GM21423 (cell line): ENCODE measurements at regions not wholly inside any gene's neighbourhood (a gene's known extent, or its start where the extent isn't known, plus 50 kb on each side); places are given as distances from the start of the nearest gene placed in this dataset.
A peak's percentile ranks its signal among the peaks of the same experiment; 100 is the strongest.

ENCODE experiments used
- ATAC-seq: cut with Tn5 transposase; IDR thresholded peaks from one replicate; pipeline ENCODE4 v1.9.1; 2021; ENCODE audit warnings: mild to moderate bottlenecking, moderate library complexity; ENCODE audit not compliant: unreplicated experiment

DNA sequence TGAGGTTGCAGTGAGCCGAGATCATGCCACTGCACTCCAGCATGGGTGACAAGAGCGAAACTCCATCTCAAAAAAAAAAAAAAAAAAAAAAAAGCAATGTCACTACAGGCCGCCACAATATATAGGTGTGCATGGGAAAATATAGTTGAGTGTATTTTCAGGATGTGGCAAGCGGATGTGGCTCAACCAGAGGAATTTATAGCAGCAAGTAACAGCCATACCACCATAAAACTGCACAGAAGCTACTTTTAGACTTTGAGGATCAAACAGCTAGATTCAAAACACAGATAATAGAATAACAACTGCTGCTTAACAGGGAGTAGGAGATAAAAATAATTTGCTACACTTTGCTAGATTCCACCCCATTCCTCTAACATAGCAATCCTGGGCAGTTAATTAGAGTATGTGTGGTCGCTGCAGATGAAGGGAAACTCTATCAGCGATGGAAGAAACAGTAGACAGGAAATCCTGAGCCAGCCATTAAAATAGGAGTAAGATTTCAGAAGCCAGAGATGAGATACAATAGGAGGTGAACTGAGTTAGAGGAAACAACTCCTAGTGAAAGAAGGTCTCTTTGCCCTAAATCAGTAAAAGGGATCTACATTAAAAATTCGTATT, 318.7 kb upstream of the STT3B start:
- peak; percentile 75 for ATAC-seq

DNA sequence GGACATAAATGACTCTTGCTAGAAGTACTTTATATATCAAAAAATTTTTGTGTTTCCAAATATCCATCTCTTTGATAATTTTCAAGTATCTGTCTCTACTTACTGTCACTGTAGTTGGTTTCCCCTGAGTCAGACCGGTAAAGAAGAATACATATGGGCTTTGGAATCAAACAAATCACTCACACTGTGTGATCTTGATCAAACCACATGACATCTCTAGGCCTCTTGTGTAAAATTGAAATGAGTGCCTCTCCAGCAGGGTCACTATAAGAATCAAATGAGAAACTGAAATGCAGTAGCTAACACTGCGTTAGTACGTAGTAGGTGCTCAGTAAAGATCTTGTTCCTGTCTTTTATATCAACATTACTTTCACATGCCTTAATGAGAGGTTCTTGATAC, 314.6 kb upstream of the STT3B start:
- ATAC-seq = no peak

DNA sequence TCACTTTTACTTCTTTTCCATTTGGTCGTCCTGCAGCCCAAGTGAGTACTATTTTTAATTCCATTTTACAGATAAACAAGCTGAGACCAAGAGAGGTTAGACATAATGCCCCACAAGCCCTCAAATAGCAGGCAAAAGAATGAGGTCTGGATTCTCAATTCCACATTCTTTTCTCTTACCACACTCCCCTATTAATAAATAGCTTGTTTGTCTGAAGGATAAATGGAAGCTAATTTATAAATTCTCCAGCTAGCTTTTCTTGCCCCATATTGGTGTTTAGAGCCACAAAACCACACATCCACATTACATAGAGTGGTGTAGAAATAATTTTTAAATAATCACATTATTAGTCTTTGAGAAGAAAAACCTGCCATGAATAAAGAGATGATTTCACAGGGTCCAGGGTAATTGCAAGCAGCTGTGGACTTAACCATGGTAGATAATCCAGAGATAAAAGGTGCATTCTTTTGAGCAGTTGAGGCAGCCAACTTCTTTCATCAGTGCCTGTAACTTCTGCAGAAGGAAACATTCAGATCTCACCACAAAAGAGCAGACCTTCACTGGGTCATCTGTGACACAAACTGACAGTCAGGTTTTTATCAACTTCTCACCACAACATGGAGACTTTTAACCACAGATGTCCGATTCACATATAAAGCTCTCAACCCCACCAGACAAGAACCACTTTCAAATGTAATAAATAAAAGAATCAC, 313.4 kb upstream of the STT3B start:
- ATAC-seq = peak; percentile 69

DNA sequence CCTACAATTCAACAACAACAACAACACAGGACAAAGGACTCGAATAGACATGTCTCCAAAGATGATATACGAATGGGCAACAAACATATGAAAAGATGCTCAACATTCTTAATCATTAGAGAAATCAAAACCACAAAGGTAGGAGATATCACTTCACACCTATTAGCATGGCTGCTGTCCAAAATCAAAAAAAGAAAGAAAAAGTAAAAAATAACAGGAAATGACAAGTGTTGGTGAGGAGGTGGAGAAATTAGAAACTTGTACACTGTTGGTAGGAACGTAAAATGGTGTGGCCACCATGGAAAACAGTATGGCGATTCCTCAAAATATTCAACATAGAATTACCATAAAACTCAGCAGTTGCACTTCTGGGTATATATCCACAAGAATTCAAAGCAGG, 312.3 kb upstream of the STT3B start:
- no peak for ATAC-seq

DNA sequence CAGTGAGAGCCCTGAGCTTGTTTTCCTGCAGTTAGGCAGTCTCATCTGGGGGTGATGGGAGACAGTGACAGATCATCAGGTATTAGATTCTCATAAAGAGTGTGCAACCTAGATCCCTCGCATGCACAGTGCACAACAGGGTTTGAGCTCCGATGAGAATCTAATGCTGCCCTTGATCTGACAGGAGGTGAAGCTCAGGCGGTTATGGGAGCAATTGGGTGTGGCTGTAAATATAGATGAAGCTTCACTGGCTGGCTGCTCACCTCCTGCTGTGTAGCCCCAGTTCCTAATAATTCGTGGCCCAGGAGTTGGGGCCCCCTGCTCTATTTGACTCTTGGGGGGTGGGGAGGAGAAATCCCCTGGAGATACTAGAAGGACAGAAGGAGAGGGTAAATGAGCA, 309.4 kb upstream of the STT3B start:
- no peak for ATAC-seq

DNA sequence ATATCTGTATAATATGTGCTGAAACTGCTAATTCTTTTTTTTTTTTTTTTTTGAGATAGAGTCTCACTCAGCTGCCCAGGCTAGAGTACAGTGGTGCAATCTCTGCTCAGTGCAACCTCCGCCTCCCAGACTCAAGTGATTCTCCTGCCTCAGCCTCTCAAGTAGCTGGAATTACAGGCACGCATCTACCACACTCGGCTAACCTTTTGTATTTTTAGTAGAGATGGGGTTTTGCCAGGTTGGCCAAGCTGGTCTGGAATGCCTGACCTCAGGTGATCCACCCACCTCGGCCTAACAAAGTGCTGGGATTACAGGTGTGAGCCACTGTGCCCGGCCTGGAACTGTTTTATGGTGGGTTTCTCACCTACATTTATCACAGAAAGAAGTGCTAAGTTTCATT, 307.8 kb upstream of the STT3B start:
- ATAC-seq = no peak

DNA sequence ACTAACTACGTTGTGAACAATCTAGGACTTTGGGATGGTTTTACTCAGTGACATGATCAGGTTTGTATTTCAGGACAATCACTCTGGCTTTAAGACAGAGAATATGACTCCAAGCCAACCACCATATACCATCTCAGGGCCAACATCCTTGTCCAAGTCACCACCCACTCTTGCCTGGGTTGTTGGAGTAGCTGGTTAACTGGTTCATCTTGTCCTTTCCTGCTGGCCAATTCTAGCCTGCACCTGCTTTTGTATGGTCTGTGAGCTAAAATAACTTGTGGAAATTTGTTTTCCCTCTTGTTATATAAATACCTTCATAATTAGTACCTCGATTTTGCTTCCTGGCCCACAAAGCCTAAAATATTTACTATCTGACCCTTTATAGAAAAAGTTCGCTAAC, 306.8 kb upstream of the STT3B start:
- ATAC-seq = no peak

DNA sequence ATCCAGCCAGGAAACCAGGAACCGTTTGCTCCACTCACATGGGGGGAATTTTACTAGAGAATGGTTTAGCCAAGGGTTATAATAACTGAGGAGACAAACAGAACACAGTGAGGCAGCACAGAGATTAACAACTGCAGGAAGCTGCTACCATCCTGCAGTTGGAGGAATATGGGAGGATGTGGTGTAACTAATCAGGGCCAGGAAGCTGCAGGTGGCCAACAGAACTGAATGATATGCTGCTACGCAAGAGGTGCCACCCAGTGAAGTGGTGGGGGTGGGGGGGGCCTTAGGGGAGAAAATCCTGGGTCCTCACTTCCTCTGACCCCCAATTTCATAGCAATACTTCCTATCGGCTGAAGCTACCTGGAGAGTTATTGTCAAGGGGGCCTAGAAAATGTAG, 306.4 kb upstream of the STT3B start:
- ATAC-seq = peak; percentile 44

DNA sequence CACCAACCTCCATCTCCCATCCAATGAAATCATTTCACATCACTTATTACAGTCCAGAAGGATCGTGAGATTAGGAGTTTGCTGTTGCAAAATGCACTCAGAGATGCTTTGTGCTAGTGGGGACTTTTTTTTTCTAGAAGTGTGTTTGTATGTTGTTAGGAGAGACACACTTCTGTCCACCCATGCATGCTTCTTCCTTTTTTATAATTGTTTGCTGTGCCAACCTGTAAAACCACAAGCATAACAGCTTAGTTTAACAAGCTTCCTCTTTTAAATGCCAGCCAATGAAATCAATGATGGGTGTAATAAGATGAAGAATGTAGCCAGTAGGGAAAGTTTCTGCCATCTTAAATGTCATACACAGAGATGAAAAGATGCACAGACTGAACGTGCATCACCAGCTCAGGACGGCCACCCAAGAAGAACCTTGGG, 305.6 kb upstream of the STT3B start:
- ATAC-seq = peak; percentile 35

DNA sequence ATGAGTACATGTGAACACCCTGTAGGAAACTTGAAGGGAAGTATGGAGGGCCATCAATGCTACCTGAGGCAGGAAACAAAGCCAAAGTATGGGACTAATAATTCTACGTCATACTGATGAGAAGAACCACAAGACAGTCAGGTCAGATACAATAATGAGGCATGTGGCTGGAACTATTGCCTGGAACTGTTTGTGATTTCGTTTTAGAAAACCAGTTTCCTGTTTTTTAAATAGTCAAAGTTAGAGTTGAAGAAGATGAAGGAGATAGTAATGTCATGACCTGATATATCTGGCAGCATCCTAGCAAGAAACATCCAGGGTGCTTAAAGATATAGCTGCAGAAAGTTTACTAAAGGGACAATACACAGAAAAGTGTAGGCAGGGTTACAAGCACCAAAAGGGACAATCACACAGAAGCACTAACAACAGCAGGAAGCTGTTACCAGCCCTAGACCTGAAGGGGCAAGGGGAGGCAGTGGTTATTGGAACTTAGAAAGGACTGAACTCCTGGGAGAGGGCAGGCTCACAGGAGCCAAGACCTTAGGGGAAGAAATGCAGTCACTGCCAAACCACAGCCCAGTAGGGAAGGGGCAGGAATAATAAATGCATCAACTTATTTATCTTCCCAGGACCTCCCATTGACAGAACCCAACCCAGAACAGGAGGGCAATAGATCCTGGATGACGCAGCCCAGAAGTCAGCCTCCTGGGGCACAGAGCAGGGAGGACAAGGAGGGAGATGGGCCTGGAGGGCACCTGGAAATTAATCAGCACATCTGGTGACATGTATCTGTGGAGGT, 302.1 kb upstream of the STT3B start:
- peak; percentile 26 for ATAC-seq

DNA sequence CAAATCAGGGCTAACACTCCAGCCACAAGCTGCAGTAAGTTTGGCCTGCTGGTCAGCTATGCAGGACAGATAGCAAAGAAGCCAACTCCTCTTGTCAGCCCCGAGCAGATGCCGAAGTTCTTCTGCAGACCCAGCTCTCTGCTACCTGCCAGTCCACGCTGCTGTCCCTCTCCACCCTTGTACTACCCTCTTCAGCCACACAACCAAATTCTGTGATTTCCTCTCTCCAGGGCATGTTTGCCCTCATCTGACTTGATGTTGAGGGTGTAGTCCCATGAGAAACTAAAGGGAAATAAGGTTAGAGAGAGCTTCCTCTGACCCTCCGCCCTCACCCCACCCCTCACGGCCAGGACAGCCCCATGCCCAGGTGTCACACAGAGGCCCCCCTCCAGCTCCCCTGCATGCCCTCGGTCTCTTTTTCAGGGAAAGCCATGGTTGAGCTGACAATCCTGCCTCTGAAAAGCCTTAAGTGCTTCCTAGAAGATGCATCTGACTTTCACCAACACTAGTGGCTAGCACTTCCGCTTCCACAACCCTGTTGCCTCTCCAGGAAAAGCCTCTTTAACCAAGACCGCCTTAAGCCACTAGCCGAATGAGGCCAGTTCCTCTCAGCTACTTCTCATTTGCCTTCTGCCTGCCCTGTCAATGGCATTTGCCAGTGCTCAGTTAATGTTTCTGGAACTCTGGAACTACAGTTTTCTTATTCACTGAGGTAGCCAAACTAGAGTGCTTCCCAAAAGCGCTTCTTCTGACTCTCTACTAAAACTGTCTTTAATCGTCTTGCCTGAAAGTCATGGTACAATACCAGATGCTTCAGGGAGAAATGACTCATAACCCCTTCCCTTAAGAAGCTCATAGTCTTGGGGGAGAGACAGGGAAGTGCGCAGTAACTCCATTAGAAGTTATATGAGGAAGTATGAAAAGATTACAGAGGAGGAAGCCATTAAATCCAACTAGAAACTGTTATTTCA, 300.4 kb upstream of the STT3B start:
- peak; percentile 51 for ATAC-seq

DNA sequence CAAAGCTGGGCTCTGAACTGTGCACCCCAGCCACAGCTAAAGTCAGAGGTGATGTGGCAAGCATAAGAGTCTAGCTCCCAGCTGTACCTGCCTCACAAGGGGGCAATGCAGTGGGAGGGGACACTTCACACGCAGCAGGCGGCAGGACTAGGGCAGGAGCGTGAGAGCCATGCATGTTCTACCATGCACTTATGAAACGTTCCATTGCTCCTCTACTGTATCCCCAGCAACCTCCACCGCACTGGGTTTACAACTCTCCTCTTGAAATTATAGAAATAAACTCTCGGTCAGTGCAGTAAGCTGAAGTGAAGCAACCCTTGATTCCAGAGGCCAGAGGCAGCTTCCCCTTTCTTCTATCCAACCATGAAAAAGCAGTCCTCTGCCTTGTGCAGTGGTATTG, 298.6 kb upstream of the STT3B start:
- ATAC-seq = no peak

DNA sequence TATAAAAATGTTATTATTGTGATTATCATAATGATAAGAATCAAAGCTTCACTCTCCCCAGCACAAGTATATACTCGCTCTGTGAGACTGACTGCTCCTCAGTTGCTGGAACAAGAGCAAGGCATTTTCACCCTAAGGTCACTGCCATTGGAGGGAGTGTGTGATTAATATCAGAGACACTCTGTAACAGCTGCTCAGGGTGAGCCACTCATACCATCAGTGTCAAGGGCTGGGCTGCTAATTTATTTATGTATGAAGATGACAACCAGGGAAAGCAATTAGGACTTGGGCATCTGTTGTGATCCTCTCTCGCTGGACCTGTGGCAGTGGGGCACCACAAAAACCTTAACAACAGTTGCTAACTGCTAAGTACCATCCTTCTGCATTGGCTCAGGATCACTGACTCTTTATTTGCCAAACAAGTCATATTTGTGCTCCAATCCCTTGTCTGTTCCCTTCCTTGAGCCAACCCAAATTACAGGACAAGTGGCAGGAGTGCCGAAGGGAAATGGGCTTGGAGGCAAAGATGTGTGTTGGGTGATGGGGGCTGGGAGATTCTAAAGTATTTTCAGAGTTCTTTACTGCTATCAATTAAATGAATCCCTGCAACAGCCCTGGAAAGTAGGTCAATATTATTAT, 297.5 kb upstream of the STT3B start:
- no peak for ATAC-seq

DNA sequence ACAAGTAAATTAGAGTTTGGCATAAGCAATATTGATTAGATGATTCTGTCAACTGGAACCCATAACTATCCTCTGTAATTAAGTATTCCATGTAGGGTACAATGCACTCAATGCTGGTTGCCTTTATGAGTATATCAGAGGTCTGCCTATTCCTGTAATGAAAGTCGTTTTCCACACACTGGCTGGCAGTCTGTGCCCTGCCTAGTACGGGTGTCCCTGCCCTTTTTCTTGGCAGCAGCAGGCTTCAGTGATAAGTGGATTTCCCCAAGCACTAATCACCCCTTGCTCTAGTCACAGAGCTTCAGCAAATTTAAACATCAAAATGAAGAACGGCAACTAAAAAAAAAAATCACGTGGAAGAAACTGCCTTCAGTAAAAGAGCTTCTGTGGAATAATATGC, 294.8 kb upstream of the STT3B start:
- no peak for ATAC-seq

DNA sequence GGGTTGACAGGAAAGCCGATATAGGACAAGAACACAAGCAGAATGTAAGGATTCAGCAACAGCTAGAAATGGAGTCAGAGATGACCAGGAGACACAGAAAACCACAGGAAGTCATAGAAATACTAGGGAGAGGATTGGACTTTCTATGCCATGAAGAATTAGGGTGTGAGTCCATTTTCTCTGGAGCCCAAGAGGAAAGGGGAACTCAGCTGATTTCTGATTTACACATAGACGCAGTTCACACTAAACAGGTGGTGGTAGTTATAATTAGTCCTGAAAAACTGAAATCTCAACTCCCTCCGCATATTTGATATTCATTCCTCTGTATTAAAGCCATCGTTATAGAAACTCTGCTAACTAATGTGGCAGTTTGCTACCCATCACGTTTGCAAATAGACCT, 292.7 kb upstream of the STT3B start:
- ATAC-seq = no peak

DNA sequence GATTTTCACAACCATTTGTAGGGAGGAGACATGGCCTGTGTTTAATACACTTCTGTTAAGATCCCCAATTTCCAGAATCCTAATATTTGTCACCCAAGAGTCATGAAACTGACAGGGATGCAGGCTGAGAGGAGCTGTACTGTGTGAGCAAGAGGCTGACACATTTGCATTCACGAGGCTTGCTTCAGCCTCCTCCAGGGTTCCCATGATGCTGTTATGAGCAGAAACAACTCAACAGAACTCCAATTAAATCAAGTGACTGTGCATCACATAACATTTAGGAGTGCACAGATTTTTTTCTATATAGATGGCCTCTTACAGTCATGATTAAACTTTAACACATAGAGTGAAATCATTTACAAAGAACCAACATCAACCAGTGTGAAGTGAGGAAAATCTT, 292.3 kb upstream of the STT3B start:
- no peak for ATAC-seq

DNA sequence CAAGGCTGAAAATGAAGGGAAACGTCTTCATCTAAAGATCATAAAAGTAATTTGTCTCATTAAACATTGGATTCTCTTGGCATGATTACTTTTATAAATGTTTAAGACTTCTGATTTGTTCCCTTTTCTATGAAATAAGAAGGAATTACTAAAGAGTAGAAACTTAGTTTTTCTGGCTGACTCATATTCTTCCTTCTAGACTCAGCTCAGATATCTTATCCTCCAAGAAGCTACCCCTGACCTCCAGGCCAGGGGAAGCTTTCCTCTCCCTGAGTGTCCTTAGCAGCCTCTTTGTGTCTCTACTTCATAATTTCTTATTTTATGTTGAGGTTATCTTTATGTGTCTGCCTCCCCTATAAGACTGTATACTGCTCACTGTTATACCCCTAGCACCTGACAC, 291.9 kb upstream of the STT3B start:
- ATAC-seq = no peak

DNA sequence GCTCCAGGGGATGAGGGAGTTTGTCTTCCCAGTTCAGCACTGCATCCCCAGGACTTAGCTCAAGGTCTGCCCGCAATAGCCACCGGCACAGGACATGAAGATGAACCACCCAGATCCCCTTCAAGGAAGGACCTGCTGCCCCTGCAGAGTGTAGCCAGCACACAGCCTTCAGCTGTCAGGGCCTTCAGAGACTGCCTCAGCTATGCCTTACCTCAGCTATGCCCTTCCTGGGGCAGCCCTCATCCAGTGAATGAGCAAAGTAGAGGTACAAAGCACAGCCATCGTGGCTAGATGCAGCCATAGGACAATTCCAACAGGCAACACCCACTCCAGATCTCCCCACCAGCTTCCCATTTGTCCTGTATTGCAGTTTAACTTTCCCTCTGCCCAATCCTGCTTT, 291.2 kb upstream of the STT3B start:
- ATAC-seq = no peak

DNA sequence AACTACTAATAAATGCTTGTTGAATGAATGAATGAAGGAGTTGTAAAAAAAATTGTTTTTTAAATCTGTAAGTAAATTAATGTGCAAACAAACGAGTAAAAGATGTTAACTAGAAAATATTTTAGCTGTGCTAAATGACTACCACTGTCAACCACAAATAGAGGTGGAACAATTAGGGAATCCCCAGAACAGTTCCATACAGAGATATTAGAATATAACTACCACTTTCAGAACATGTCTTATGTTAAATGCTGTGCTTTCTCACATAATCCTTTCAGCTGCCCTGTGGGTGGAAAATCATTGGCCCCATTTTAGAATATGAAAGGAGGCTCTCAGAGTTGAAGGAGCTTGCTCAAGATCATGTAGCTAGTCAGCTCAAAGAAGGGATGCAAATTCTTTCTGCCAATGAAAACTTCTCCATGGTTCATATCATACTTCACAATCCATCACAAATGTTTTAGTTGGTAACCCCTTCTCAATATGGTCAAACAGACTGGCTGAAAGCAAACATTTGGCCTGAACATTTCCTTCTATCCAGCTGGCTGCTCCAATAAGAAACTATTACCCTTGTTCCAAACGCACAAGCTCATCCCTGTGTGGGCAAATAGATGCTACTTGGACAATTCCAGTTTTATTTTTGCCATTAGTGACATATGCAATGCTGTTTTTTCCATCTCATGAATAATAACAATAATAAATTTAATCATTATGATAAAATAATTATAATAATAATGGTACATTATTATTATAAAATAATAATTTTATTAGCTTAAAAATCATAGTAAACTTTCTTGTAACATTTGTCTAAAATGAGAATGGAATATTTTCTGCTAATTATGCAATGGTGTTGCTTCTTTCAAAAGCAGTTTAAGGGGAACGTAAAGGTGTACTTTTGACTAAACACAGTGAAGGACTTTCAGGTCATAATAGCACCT, 290.4 kb upstream of the STT3B start:
- peak; percentile 54 for ATAC-seq
